BE2C (cell line): ENCODE measurements at regions not wholly inside any gene's neighbourhood (a gene's known extent, or its start where the extent isn't known, plus 50 kb on each side); places are given as distances from the start of the nearest gene placed in this dataset.

ENCODE experiments used
- DNase-seq: peaks from one replicate; pipeline ENCODE4 v3.0.0-alpha.2; 2020
- H3K27me3 ChIP-seq: fragments of 250-450 bp; sonication (Bioruptor Pico); 2 replicates; pipeline ENCODE4 v1.5.1; 2020; ENCODE audit warnings: mild to moderate bottlenecking
- H3K36me3 ChIP-seq: fragments of 250-450 bp; sonication (Bioruptor Pico); 2 replicates; pipeline ENCODE4 v1.5.1; 2020; ENCODE audit warnings: mild to moderate bottlenecking
- H3K4me1 ChIP-seq: fragments of 250-450 bp; sonication (Bioruptor Pico); 2 replicates; pipeline ENCODE4 v1.5.1; 2020
- H3K4me3 ChIP-seq: 2 replicates; pipeline ENCODE4 v1.5.1; 2011; ENCODE audit warnings: low read depth, low read length
- H3K9me3 ChIP-seq: fragments of 250-450 bp; sonication (Bioruptor Pico); 2 replicates; pipeline ENCODE4 v1.5.1; 2020
- CTCF ChIP-seq: IDR thresholded peaks from 2 replicates; pipeline ENCODE4 v1.5.1; 2012; ENCODE audit warnings: mild to moderate bottlenecking, low read depth, low read length

GRCh38 chr2:8086357-8086756, 595.5 kb upstream of the ID2 start:
- Histone ChIP-seq H3K4me3 (no peak overlapping the region), H3K9me3 (no peaks in the 10 kb centered on the region), H3K27me3 (no peaks in the 10 kb centered on the region), H3K36me3 (no peaks in the 10 kb centered on the region), H3K4me1 (no peaks in the 10 kb centered on the region)
- no peak for TF ChIP-seq CTCF
- no peak for DNase-seq

- Histone ChIP-seq H3K36me3 (no peaks in the 10 kb centered on the region), H3K4me1 (no peaks in the 10 kb centered on the region), H3K27me3 (no peaks in the 10 kb centered on the region), H3K9me3 (no peaks in the 10 kb centered on the region), H3K4me3 (no peak overlapping the region)
- no peak for TF ChIP-seq CTCF
- no peak for DNase-seq
Measured at GRCh38 chr2:8086796-8087479, 594.9 kb upstream of the ID2 start.

- DNase-seq, result no peak
- Histone ChIP-seq H3K27me3 (no peaks in the 10 kb centered on the region), H3K4me1 (no peaks in the 10 kb centered on the region), H3K9me3 (no peaks in the 10 kb centered on the region), H3K36me3 (no peaks in the 10 kb centered on the region), H3K4me3 (no peak overlapping the region)
- no peak for TF ChIP-seq CTCF
Measured at GRCh38 chr2:8087480-8087840, 594.4 kb upstream of the ID2 start.

GRCh38 chr2:8088810-8089209, 593.0 kb upstream of the ID2 start:
- H3K9me3 ChIP-seq, result no peaks in the 10 kb centered on the region
- no peak for DNase-seq
- H3K27me3 ChIP-seq, result no peaks in the 10 kb centered on the region
- TF ChIP-seq CTCF, result no peak
- no peak overlapping the region for H3K4me3 ChIP-seq
- H3K4me1 ChIP-seq, result no peaks in the 10 kb centered on the region
- H3K36me3 ChIP-seq, result no peaks in the 10 kb centered on the region

GRCh38 chr2:8089596-8089995, 592.3 kb upstream of the ID2 start:
- Histone ChIP-seq H3K4me3 (no peak overlapping the region), H3K9me3 (no peaks in the 10 kb centered on the region), H3K36me3 (no peaks in the 10 kb centered on the region), H3K27me3 (no peaks in the 10 kb centered on the region), H3K4me1 (no peaks in the 10 kb centered on the region)
- no peak for TF ChIP-seq CTCF
- no peak for DNase-seq

GRCh38 chr2:8090748-8091700, 590.8 kb upstream of the ID2 start:
- H3K4me3 ChIP-seq, result no peak overlapping the region
- peak; percentile 52 for DNase-seq
- no peak for TF ChIP-seq CTCF
- H3K36me3 ChIP-seq, result no peaks in the 10 kb centered on the region
- H3K4me1 ChIP-seq, result no peaks in the 10 kb centered on the region
- no peaks in the 10 kb centered on the region for H3K9me3 ChIP-seq
- H3K27me3 ChIP-seq, result no peaks in the 10 kb centered on the region
